ENCODE measurements at regions not wholly inside any gene's neighbourhood (a gene's known extent, or its start where the extent isn't known, plus 50 kb on each side); places are given as distances from the start of the nearest gene placed in this dataset.

GRCh38 chr2:150137338-150138069 lies 350.0 kb downstream of the RND3 start:
- TF ChIP-seq CTCF (conservative IDR thresholded peaks at IDR 0.05 in 1 of 2, IDR thresholded peaks at IDR 0.05 in 1 of 2; ENCODE audit: low read depth in 1 of 2, low read length in 2 of 2) (no peak), EZH2 (IDR thresholded peaks at IDR 0.05; ENCODE audit: low read length, missing control alignments) (no peak)

All from fibroblast of lung (primary cell).